ENCODE measurements at regions not wholly inside any gene's neighbourhood (a gene's known extent, or its start where the extent isn't known, plus 50 kb on each side); places are given as distances from the start of the nearest gene placed in this dataset.
"Not testable (repeated sequence)": the region's sequence is repeated elsewhere in the genome, so short reads cannot be mapped to it uniquely, and the experiment has no call there.

DNA sequence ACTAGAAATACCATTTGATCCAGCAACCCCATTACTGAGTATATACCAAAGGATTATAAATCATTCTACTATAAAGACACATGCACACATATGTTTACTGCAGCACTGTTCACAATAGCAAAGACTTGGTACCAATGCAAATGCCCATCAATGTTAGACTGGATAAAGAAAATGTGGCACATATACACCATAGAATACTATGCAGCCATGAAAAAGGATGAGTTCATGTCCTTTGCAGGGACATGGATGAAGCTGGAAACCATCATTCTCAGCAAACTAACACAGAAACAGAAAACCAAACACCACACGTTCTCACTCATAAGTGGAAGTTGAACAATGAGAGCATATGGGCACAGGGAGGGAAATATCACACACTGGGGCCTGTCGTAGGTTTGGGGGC, 106.0 kb downstream of the SPATA18 start:
- BruUV-seq (replicated peaks); POLR2A ChIA-PET; H3K79me2 ChIP-seq (ENCODE audit: insufficient read depth, low read depth, low read length); H4K20me1 ChIP-seq (ENCODE audit: insufficient read depth, low read length); H3K9me3 ChIP-seq (ENCODE audit: low read length); DNase-seq (ENCODE audit: low spot score); intact Hi-C loops (cut with micrococcal nuclease; ENCODE audit: unreplicated experiment); H3K4me2 ChIP-seq (ENCODE audit: low read length); H3K27ac ChIP-seq (ENCODE audit: low read depth, low read length, poor library complexity, severe bottlenecking); H3K4me1 ChIP-seq (ENCODE audit: insufficient read depth, low read length, poor library complexity, severe bottlenecking); CTCF ChIA-PET (ENCODE audit: unreplicated experiment); H3K36me3 ChIP-seq (ENCODE audit: insufficient read depth, low read length); H3K4me3 ChIP-seq (ENCODE audit: low read depth, low read length, poor library complexity, severe bottlenecking); H3K9me2 ChIP-seq (ENCODE audit: insufficient read depth, low read length); H2AFZ ChIP-seq (ENCODE audit: low read length): not testable (repeated sequence)

DNA sequence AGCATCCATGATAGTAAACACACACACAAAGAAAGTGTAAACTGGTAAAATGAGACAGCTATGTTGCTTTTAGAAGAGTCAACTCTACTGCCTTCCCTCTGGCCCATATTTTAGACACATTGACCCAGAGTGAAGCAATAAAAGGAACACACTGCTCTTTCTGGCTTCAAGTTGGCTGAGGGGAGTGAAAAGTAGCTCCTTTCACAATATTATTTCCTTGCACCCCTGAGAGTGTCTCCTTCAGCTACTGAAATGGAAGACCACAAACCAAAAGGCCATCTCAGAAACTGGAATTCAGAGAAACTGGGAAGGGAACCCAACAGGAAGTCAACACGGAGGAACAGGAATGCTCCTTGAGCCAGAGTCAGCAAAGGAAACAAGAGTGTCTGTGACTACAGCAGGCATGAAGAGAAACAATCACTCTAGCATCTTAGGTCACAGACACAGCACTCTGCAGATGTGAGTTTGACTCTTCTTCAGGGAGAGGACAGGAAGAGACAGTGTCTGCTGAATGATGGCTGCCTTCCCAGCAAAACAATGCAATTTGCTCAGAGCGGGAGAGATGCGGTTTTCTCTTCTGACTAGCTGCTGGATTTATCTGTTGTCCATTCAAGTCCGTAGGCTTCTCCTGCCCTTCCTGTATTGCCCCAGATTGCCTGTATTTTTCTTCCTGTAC, 106.7 kb downstream of the SPATA18 start:
- TF ChIP-seq, protein P1, sequence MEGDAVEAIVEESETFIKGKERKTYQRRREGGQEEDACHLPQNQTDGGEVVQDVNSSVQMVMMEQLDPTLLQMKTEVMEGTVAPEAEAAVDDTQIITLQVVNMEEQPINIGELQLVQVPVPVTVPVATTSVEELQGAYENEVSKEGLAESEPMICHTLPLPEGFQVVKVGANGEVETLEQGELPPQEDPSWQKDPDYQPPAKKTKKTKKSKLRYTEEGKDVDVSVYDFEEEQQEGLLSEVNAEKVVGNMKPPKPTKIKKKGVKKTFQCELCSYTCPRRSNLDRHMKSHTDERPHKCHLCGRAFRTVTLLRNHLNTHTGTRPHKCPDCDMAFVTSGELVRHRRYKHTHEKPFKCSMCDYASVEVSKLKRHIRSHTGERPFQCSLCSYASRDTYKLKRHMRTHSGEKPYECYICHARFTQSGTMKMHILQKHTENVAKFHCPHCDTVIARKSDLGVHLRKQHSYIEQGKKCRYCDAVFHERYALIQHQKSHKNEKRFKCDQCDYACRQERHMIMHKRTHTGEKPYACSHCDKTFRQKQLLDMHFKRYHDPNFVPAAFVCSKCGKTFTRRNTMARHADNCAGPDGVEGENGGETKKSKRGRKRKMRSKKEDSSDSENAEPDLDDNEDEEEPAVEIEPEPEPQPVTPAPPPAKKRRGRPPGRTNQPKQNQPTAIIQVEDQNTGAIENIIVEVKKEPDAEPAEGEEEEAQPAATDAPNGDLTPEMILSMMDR (conservative IDR thresholded peaks at IDR 0.05; ENCODE audit: low read length), result no peak
- TF ChIP-seq EZH2phosphoT487 (IDR thresholded peaks at IDR 0.05; ENCODE audit: borderline replicate concordance, low read depth, low read length), result no peak
- Histone ChIP-seq H3K4me3 (ENCODE audit: low read depth, low read length, poor library complexity, severe bottlenecking) (no peak overlapping the region), H3K9me2 (ENCODE audit: insufficient read depth, low read length) (no peaks in the 10 kb centered on the region), H3K9me3 (ENCODE audit: low read length) (no peaks in the 10 kb centered on the region), H4K20me1 (ENCODE audit: insufficient read depth, low read length) (no peaks in the 10 kb centered on the region), H3K4me1 (ENCODE audit: insufficient read depth, low read length, poor library complexity, severe bottlenecking) (no peaks in the 10 kb centered on the region), H3K27ac (ENCODE audit: low read depth, low read length, poor library complexity, severe bottlenecking) (no peak overlapping the region), H3K4me2 (ENCODE audit: low read length) (no peak overlapping the region), H3K36me3 (ENCODE audit: insufficient read depth, low read length) (no peaks in the 10 kb centered on the region), H2AFZ (ENCODE audit: low read length) (no peak overlapping the region), H3K79me2 (ENCODE audit: insufficient read depth, low read depth, low read length) (no peaks in the 10 kb centered on the region)
- POLR2A ChIA-PET, result interaction anchor here (1.2 kb wide), 1 partner anchor 16 kb away, joined by 3 read pairs; no protein-coding TSS in a partner anchor
- CTCF ChIA-PET (ENCODE audit: unreplicated experiment), result no interaction called here
- no TSS peak for BruUV-seq (replicated peaks)
- DNase-seq (ENCODE audit: low spot score), result no peak
- intact Hi-C loops (cut with micrococcal nuclease; ENCODE audit: unreplicated experiment), result no loop called here

DNA sequence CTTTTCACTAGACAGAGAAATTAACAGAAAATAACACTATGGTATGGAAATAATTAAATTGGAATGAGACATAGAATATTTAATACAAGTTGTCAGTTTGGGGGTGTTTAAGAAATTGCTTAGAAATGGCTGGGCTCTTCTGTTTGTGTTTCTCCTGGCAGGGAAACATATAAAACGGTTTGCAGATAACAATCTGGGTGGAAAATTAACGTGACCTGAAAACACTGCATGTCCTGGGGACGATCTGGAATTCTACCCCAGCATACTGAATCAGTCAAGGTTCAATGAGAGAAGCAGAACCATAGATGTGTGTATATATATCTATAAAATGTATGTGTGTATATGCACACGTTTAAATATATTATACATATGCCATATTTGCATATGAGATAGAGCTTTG, 109.8 kb downstream of the SPATA18 start:
- BruUV-seq (replicated peaks), result no TSS peak
- ChIA-PET CTCF (ENCODE audit: unreplicated experiment) (no interaction called here), POLR2A (no interaction called here)
- H3K36me3 ChIP-seq (ENCODE audit: insufficient read depth, low read length), result no peaks in the 10 kb centered on the region
- no peak overlapping the region for H2AFZ ChIP-seq (ENCODE audit: low read length)
- intact Hi-C loops (cut with micrococcal nuclease; ENCODE audit: unreplicated experiment), result no loop called here
- H3K4me3 ChIP-seq (ENCODE audit: low read depth, low read length, poor library complexity, severe bottlenecking), result no peak overlapping the region
- TF ChIP-seq EZH2phosphoT487 (IDR thresholded peaks at IDR 0.05; ENCODE audit: borderline replicate concordance, low read depth, low read length), result no peak
- TF ChIP-seq, protein P1 (conservative IDR thresholded peaks at IDR 0.05; ENCODE audit: low read length), result no peak
- no peak overlapping the region for H3K4me2 ChIP-seq (ENCODE audit: low read length)
- no peaks in the 10 kb centered on the region for H3K4me1 ChIP-seq (ENCODE audit: insufficient read depth, low read length, poor library complexity, severe bottlenecking)
- no peaks in the 10 kb centered on the region for H3K9me2 ChIP-seq (ENCODE audit: insufficient read depth, low read length)
- no peaks in the 10 kb centered on the region for H3K79me2 ChIP-seq (ENCODE audit: insufficient read depth, low read depth, low read length)
- H4K20me1 ChIP-seq (ENCODE audit: insufficient read depth, low read length), result no peaks in the 10 kb centered on the region
- H3K27ac ChIP-seq (ENCODE audit: low read depth, low read length, poor library complexity, severe bottlenecking), result no peak overlapping the region
- DNase-seq (ENCODE audit: low spot score), result no peak
- no peaks in the 10 kb centered on the region for H3K9me3 ChIP-seq (ENCODE audit: low read length)
